Heart left ventricle (tissue), 13 donors: ENCODE measurements at regions not wholly inside any gene's neighbourhood (a gene's known extent, or its start where the extent isn't known, plus 50 kb on each side); places are given as distances from the start of the nearest gene placed in this dataset.

ENCODE experiments used
- CTCF ChIP-seq, 12 donors: fragments of 200-600 bp; sonication (generic) in 4 of 12; IDR thresholded peaks; one replicate each; pipeline versions ENCODE4 v1.5.0 to v1.8.0; 2018 to 2022; ENCODE audit warnings: antibody characterized with exemption in 12 of 12, mild to moderate bottlenecking in 5 of 12
- POLR2A ChIP-seq, 2 donors: fragments of 450-650 bp; IDR thresholded peaks; one replicate each; pipeline ENCODE4 v1.6.1; 2017; ENCODE audit warnings: antibody characterized with exemption in 2 of 2, mild to moderate bottlenecking in 2 of 2, moderate library complexity in 2 of 2
- donor health status: ischemic (EF 13 %, LVEDD 7.1; RV severe dilation, severe dysfunction).
- donor health status: DM: no; HTN: yes; CAD: no.
- donor health status: DM: no; HTN: no; CAD: no.
- donor health status: ischemic (EF 25% LVEDD 6.9; RV normal size, moderate dysfunction).
- donor health status: ischemic (EF 25% LVEDD 5.7; RV mildly dilated, moderate dysfunction).
- donor health status: ischemic (EF 35%, LVEDD 5.7; RV mildly dilated, moderate dysfunction).
- donor health status: nonischemic (EF 11% LVEDD 7.7; RV severe dilation, severe dysfunction).
- donor health status: DM: yes; HTN: yes; CAD: no.
- donor health status: PGD.
- donor health status: ischemic (EF 29% LVEDD 5.4; RV normal size, mild dysfunction).
- donor health status: nonischemic (EF 23%, LVEDD 6.1; RV moderate dilation, normal function).

- no peak for TF ChIP-seq CTCF (IDR thresholded peaks at IDR 0.05)
- TF ChIP-seq POLR2A (IDR thresholded peaks at IDR 0.05): no peak
These were observed 111.7 kb upstream of the RAB27B start for GRCh38 chr18:54716586-54716985.
